NCI-H524 (cell line): ENCODE measurements at regions not wholly inside any gene's neighbourhood (a gene's known extent, or its start where the extent isn't known, plus 50 kb on each side); places are given as distances from the start of the nearest gene placed in this dataset.
"Not testable (repeated sequence)": the region's sequence is repeated elsewhere in the genome, so short reads cannot be mapped to it uniquely, and the experiment has no call there.

Experiments used
- DNase-seq, 2 experiments: peaks; one replicate each; lab custom pipeline; 2025; lab: John Stamatoyannopoulos, UW

GRCh38 chr17:13442361-13442760 lies 159.4 kb downstream of the HS3ST3A1 start:
- DNase-seq, result no peak

GRCh38 chr17:13441873-13442272 lies 159.9 kb downstream of the HS3ST3A1 start:
- DNase-seq, result no peak

- no peak for DNase-seq
Observed at GRCh38 chr17:13437966-13438779, 163.6 kb downstream of the HS3ST3A1 start.

GRCh38 chr17:13435230-13435629 lies 166.5 kb downstream of the HS3ST3A1 start:
- DNase-seq, result no peak

- no peak for DNase-seq
Observed at GRCh38 chr17:13429201-13429600, 172.5 kb downstream of the HS3ST3A1 start.

- no peak for DNase-seq
Observed at GRCh38 chr17:13428611-13429042, 173.1 kb downstream of the HS3ST3A1 start.

- DNase-seq, result no peak
Observed at GRCh38 chr17:13426991-13427390, 174.7 kb downstream of the HS3ST3A1 start.

GRCh38 chr17:13425390-13425789 lies 176.3 kb downstream of the HS3ST3A1 start:
- no peak for DNase-seq

GRCh38 chr17:13421581-13422130 lies 180.1 kb downstream of the HS3ST3A1 start:
- DNase-seq, result no peak

GRCh38 chr17:13420878-13421277 lies 180.9 kb downstream of the HS3ST3A1 start:
- DNase-seq, result no peak

- DNase-seq, result no peak
Observed at GRCh38 chr17:13420418-13420826, 181.3 kb downstream of the HS3ST3A1 start.

- no peak for DNase-seq
Observed at GRCh38 chr17:13419676-13420075, 182.1 kb downstream of the HS3ST3A1 start.

GRCh38 chr17:13418891-13419290 lies 182.8 kb downstream of the HS3ST3A1 start:
- no peak for DNase-seq

GRCh38 chr17:13417381-13417950 lies 184.3 kb downstream of the HS3ST3A1 start:
- no peak for DNase-seq

GRCh38 chr17:13416748-13417363 lies 184.9 kb downstream of the HS3ST3A1 start:
- DNase-seq, result no peak

- DNase-seq, result no peak
Observed at GRCh38 chr17:13415871-13416416, 185.8 kb downstream of the HS3ST3A1 start.

GRCh38 chr17:13415200-13415599 lies 186.5 kb downstream of the HS3ST3A1 start:
- DNase-seq, result not testable (repeated sequence)

- DNase-seq, result no peak
Observed at GRCh38 chr17:13413001-13413400, 188.7 kb downstream of the HS3ST3A1 start.

GRCh38 chr17:13410874-13411273 lies 190.9 kb downstream of the HS3ST3A1 start:
- no peak for DNase-seq

GRCh38 chr17:13410214-13410613 lies 191.5 kb downstream of the HS3ST3A1 start:
- DNase-seq, result no peak

GRCh38 chr17:13409455-13409854 lies 192.3 kb downstream of the HS3ST3A1 start:
- no peak for DNase-seq

- no peak for DNase-seq
Observed at GRCh38 chr17:13407381-13407780, 194.3 kb downstream of the HS3ST3A1 start.

GRCh38 chr17:13405807-13406206 lies 195.9 kb downstream of the HS3ST3A1 start:
- no peak for DNase-seq
